ENCODE measurements at regions not wholly inside any gene's neighbourhood (a gene's known extent, or its start where the extent isn't known, plus 50 kb on each side); places are given as distances from the start of the nearest gene placed in this dataset.

- H3K4ac ChIP-seq (replicated peaks; ENCODE audit: insufficient read length, low read depth, low read length), result no peak overlapping the region
- FAIRE-seq, result no peak
These were observed 164.2 kb upstream of the ARG1 start for GRCh38 chr6:131408811-131409210.

More at GRCh38 chr6:131408811-131409210, 164.2 kb upstream of the ARG1 start:
- Histone ChIP-seq H4K8ac (ENCODE audit: extremely low read depth, insufficient read depth, low read length) (no peak overlapping the region), H3K18ac (ENCODE audit: extremely low read depth, low read length) (no peak overlapping the region), H4K20me1 (replicated peaks in 1 of 2; ENCODE audit: control insufficient read depth in 1 of 2, insufficient read depth in 2 of 2, low read length in 2 of 2) (no peaks in the 10 kb centered on the region), H2BK120ac (replicated peaks; ENCODE audit: low read depth, low read length) (no peak overlapping the region), H3K9me3 (ENCODE audit: insufficient read depth in 2 of 2, low read depth in 1 of 2, low read length in 1 of 2) (0 out of 4 replicates have a peak, but pooled peaks cover 0 to 3% of the 10 kb centered on the region in 2 experiments), H2BK20ac (ENCODE audit: low read length) (peak overlapping the region; percentile 15; the same call in 1 of the 2 replicates), H3K27ac (ENCODE audit: low read depth, low read length) (no peak overlapping the region), H3K23ac (ENCODE audit: insufficient read length) (no peak overlapping the region), H2BK12ac (ENCODE audit: low read depth, low read length) (no peak overlapping the region), H3K36me3 (ENCODE audit: control insufficient read depth in 2 of 4, insufficient read depth in 4 of 4, low read length in 3 of 4) (no peaks in the 10 kb centered on the region), H3K27me3 (replicated peaks in 1 of 4; ENCODE audit: control insufficient read depth in 3 of 4, extremely low read depth in 1 of 4, insufficient read depth in 3 of 4, low read length in 3 of 4) (no peaks in the 10 kb centered on the region), H2AFZ (ENCODE audit: low read length) (no peak overlapping the region), H3K4me2 (ENCODE audit: insufficient read depth in 1 of 2, low read depth in 2 of 2, low read length in 2 of 2) (no peak overlapping the region), H3K14ac (ENCODE audit: insufficient read length) (no peak overlapping the region), H3K4me1 (replicated peaks in 1 of 4; ENCODE audit: control insufficient read depth in 3 of 4, insufficient read depth in 4 of 4, low read length in 3 of 4) (no peaks in the 10 kb centered on the region), H4K91ac (replicated peaks; ENCODE audit: insufficient read length, low read length) (no peak overlapping the region), H3K79me2 (ENCODE audit: control insufficient read depth in 1 of 2, insufficient read depth in 2 of 2, low read length in 2 of 2) (no peaks in the 10 kb centered on the region), H4K5ac (ENCODE audit: insufficient read length, low read depth, low read length) (no peak overlapping the region), H3K79me1 (ENCODE audit: low read depth, low read length) (no peaks in the 10 kb centered on the region), H2BK5ac (ENCODE audit: low read depth, low read length) (no peak overlapping the region), H2AK5ac (ENCODE audit: low read depth, low read length) (no peak overlapping the region), H2BK15ac (ENCODE audit: low read length) (no peak overlapping the region), H3K56ac (replicated peaks; ENCODE audit: insufficient read length, low read depth, low read length) (no peak overlapping the region), H3K9ac (replicated peaks in 1 of 4; ENCODE audit: extremely low read depth in 1 of 4, low read depth in 3 of 4, low read length in 3 of 4) (no peak overlapping the region), H3K4me3 (ENCODE audit: extremely low read depth in 1 of 4, insufficient read depth in 2 of 4, low read depth in 3 of 4, low read length in 4 of 4) (no peak overlapping the region), H3K23me2 (ENCODE audit: low read depth, low read length) (no peaks in the 10 kb centered on the region; the same call in 1 of the 2 replicates)
- ChIA-PET CTCF (ENCODE audit: partially characterized antibody) (interaction anchor here (1.1 kb wide), 1 partner anchor 111 kb away, joined by 3 read pairs; no protein-coding TSS in a partner anchor), POLR2A (ENCODE audit: partially characterized antibody) (no interaction called here)
- DNase-seq (ENCODE audit: low read depth in 1 of 2, low spot score in 2 of 2), result no peak
- 95% methylated on average over 1 of the region's 1 CpG; no CpG with 5 or more reads in 1 of the 2 experiments for WGBS, 2 experiments (ENCODE audit: extremely low coverage in 1 of 2, insufficient coverage in 1 of 2, insufficient read length in 1 of 2, insufficient replicate concordance in 2 of 2, low coverage in 1 of 2, low lambda C conversion rate in 2 of 2, missing lambda C conversion rate in 1 of 2)
- TF ChIP-seq KDM5A (IDR thresholded peaks at IDR 0.05; ENCODE audit: low read length) (no peak), SUZ12 (IDR thresholded peaks at IDR 0.05; ENCODE audit: low read length) (no peak), SRF (IDR thresholded peaks at IDR 0.05; ENCODE audit: low read depth, low read length) (no peak), HDAC2 (IDR thresholded peaks at IDR 0.05; ENCODE audit: borderline replicate concordance in 1 of 2, low read depth in 2 of 2, low read length in 2 of 2) (no peak), CHD1 (IDR thresholded peaks at IDR 0.05; ENCODE audit: low read depth, low read length) (no peak)
